K562 (cell line): ENCODE measurements at regions not wholly inside any gene's neighbourhood (a gene's known extent, or its start where the extent isn't known, plus 50 kb on each side); places are given as distances from the start of the nearest gene placed in this dataset.

ENCODE experiments used
- CCNT2 ChIP-seq: IDR thresholded peaks from 2 replicates; pipeline ENCODE4 v1.6.1; 2011; ENCODE audit warnings: borderline replicate concordance, low read depth, mild to moderate bottlenecking, moderate library complexity, mixed read lengths, low read length; ENCODE audit not compliant: insufficient read length; ENCODE audit errors: extremely low read depth
- CEBPB ChIP-seq: fragments of 450-650 bp; IDR thresholded peaks from 2 replicates; pipeline ENCODE4 v1.6.1; 2016; ENCODE audit warnings: missing genetic modification characterization, missing compliant biosample characterization
- DPF2 ChIP-seq: fragments of 450-650 bp; IDR thresholded peaks from 2 replicates; pipeline ENCODE4 v1.6.1; 2016
- ELF1 ChIP-seq: fragments of 200-800 bp; sonication (Bioruptor generic); IDR thresholded peaks from 2 replicates; pipeline ENCODE4 v1.6.1; 2016; ENCODE audit warnings: missing genetic modification characterization, missing compliant biosample characterization
- FUS ChIP-seq: fragments of 200-400 bp; formaldehyde crosslinking; optimal IDR thresholded peaks from 2 replicates; pipeline ENCODE3; 2017; ENCODE audit warnings: low read depth, low read length
- HMGXB4 ChIP-seq: sonication (generic); formaldehyde crosslinking; IDR thresholded peaks from 2 replicates; pipeline ENCODE4 v1.8.1; 2023; ENCODE audit warnings: mild to moderate bottlenecking, missing genetic modification reagents
- IFI16 ChIP-seq: fragments of 250-450 bp; sonication (Bioruptor Pico); IDR thresholded peaks from 2 replicates; pipeline ENCODE4 v2.1.2; 2022; ENCODE audit warnings: mild to moderate bottlenecking, inconsistent platforms
- NCOA1 ChIP-seq: fragments of 450-650 bp; IDR thresholded peaks from 2 replicates; pipeline ENCODE4 v1.6.1; 2016; ENCODE audit warnings: low read depth
- SMAD4 ChIP-seq: fragments of 250-450 bp; sonication (Bioruptor Pico); conservative IDR thresholded peaks from 2 replicates; pipeline ENCODE4 v1.8.0; 2021; ENCODE audit warnings: inconsistent platforms, mild to moderate bottlenecking, moderate library complexity
- SNRNP70 ChIP-seq: fragments of 200-400 bp; formaldehyde crosslinking; optimal IDR thresholded peaks from 2 replicates; pipeline ENCODE3; 2017; ENCODE audit warnings: low read depth, low read length
- SRSF7 ChIP-seq: fragments of 200-400 bp; formaldehyde crosslinking; optimal IDR thresholded peaks from 2 replicates; pipeline ENCODE3; 2017; ENCODE audit warnings: mild to moderate bottlenecking, low read depth, low read length
- STAT5A ChIP-seq: IDR thresholded peaks from 2 replicates; pipeline ENCODE4 v1.6.1; 2012; ENCODE audit warnings: low read length, inconsistent platforms, borderline replicate concordance
- ZNF586 ChIP-seq: fragments of 450-650 bp; formaldehyde crosslinking; conservative IDR thresholded peaks from 2 replicates; pipeline ENCODE4 v1.4.0; 2020; ENCODE audit warnings: mild to moderate bottlenecking, moderate library complexity
- TF ChIP-seq, protein P1 (sequence below): fragments of 450-650 bp; formaldehyde crosslinking; conservative IDR thresholded peaks from 2 replicates; pipeline ENCODE4 v1.4.0; 2022; ENCODE audit warnings: mild to moderate bottlenecking, missing genetic modification characterization
- TF ChIP-seq, protein P2 (sequence below): fragments of 450-650 bp; formaldehyde crosslinking; IDR thresholded peaks from 2 replicates; pipeline ENCODE4 v1.4.0; 2020; ENCODE audit warnings: mild to moderate bottlenecking, mixed read lengths
- TF ChIP-seq, protein P3 (sequence below): fragments of 200-800 bp; sonication (Bioruptor generic); IDR thresholded peaks from 2 replicates; pipeline ENCODE4 v1.6.1; 2016; ENCODE audit warnings: missing genetic modification characterization, missing compliant biosample characterization

- TF ChIP-seq, protein P1, sequence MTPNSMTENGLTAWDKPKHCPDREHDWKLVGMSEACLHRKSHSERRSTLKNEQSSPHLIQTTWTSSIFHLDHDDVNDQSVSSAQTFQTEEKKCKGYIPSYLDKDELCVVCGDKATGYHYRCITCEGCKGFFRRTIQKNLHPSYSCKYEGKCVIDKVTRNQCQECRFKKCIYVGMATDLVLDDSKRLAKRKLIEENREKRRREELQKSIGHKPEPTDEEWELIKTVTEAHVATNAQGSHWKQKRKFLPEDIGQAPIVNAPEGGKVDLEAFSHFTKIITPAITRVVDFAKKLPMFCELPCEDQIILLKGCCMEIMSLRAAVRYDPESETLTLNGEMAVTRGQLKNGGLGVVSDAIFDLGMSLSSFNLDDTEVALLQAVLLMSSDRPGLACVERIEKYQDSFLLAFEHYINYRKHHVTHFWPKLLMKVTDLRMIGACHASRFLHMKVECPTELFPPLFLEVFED (CRISPR knock-in tag), result no peak
- no peak for TF ChIP-seq SNRNP70
- TF ChIP-seq HMGXB4 (CRISPR knock-in tag), result no peak
- no peak for TF ChIP-seq STAT5A
- peak; percentile 91 for TF ChIP-seq DPF2
- no peak; the same call in 1 of the 2 replicates for TF ChIP-seq SMAD4 (CRISPR knock-in tag)
- TF ChIP-seq, protein P2, sequence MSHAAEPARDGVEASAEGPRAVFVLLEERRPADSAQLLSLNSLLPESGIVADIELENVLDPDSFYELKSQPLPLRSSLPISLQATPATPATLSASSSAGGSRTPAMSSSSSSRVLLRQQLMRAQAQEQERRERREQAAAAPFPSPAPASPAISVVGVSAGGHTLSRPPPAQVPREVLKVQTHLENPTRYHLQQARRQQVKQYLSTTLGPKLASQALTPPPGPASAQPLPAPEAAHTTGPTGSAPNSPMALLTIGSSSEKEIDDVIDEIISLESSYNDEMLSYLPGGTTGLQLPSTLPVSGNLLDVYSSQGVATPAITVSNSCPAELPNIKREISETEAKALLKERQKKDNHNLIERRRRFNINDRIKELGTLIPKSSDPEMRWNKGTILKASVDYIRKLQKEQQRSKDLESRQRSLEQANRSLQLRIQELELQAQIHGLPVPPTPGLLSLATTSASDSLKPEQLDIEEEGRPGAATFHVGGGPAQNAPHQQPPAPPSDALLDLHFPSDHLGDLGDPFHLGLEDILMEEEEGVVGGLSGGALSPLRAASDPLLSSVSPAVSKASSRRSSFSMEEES (CRISPR knock-in tag), result no peak
- TF ChIP-seq IFI16, result no peak
- TF ChIP-seq SRSF7, result no peak
- peak; percentile 60; the same call in 1 of the 2 replicates for TF ChIP-seq ELF1 (tag)
- no peak for TF ChIP-seq CEBPB
- no peak for TF ChIP-seq FUS
- no peak; the same call in 1 of the 2 replicates for TF ChIP-seq NCOA1
- TF ChIP-seq ZNF586 (CRISPR knock-in tag), result no peak
- TF ChIP-seq CCNT2, result peak; percentile 74
- TF ChIP-seq, protein P3, sequence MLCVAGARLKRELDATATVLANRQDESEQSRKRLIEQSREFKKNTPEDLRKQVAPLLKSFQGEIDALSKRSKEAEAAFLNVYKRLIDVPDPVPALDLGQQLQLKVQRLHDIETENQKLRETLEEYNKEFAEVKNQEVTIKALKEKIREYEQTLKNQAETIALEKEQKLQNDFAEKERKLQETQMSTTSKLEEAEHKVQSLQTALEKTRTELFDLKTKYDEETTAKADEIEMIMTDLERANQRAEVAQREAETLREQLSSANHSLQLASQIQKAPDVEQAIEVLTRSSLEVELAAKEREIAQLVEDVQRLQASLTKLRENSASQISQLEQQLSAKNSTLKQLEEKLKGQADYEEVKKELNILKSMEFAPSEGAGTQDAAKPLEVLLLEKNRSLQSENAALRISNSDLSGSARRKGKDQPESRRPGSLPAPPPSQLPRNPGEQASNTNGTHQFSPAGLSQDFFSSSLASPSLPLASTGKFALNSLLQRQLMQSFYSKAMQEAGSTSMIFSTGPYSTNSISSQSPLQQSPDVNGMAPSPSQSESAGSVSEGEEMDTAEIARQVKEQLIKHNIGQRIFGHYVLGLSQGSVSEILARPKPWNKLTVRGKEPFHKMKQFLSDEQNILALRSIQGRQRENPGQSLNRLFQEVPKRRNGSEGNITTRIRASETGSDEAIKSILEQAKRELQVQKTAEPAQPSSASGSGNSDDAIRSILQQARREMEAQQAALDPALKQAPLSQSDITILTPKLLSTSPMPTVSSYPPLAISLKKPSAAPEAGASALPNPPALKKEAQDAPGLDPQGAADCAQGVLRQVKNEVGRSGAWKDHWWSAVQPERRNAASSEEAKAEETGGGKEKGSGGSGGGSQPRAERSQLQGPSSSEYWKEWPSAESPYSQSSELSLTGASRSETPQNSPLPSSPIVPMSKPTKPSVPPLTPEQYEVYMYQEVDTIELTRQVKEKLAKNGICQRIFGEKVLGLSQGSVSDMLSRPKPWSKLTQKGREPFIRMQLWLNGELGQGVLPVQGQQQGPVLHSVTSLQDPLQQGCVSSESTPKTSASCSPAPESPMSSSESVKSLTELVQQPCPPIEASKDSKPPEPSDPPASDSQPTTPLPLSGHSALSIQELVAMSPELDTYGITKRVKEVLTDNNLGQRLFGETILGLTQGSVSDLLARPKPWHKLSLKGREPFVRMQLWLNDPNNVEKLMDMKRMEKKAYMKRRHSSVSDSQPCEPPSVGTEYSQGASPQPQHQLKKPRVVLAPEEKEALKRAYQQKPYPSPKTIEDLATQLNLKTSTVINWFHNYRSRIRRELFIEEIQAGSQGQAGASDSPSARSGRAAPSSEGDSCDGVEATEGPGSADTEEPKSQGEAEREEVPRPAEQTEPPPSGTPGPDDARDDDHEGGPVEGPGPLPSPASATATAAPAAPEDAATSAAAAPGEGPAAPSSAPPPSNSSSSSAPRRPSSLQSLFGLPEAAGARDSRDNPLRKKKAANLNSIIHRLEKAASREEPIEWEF (CRISPR knock-in tag), result no peak
Measured at GRCh38 chr14:22699801-22700564, 55.8 kb upstream of the OR6J1 start (continued).
